KMS-11 (cell line): ENCODE measurements at regions not wholly inside any gene's neighbourhood (a gene's known extent, or its start where the extent isn't known, plus 50 kb on each side); places are given as distances from the start of the nearest gene placed in this dataset.

Experiments
- H2AFZ ChIP-seq: fragments of 200-600 bp; sonication (generic); 2 replicates; pipeline ENCODE4 v1.6.1; 2016; ENCODE audit warnings: antibody characterized with exemption, mixed run types, low read depth
- H3K27ac ChIP-seq: fragments of 200-600 bp; sonication (generic); 2 replicates; pipeline ENCODE4 v1.6.1; 2016; ENCODE audit warnings: mild to moderate bottlenecking, mixed run types
- H3K27me3 ChIP-seq: fragments of 200-600 bp; sonication (generic); 2 replicates; pipeline ENCODE4 v1.6.1; 2017; ENCODE audit warnings: mild to moderate bottlenecking, low read depth, mixed run types, moderate library complexity; ENCODE audit not compliant: insufficient read depth
- H3K36me3 ChIP-seq: fragments of 200-600 bp; sonication (generic); 2 replicates; pipeline ENCODE4 v1.6.1; 2017; ENCODE audit warnings: mild to moderate bottlenecking, mixed run types; ENCODE audit not compliant: insufficient read depth
- H3K4me1 ChIP-seq: fragments of 200-600 bp; sonication (generic); 2 replicates; pipeline ENCODE4 v1.6.1; 2016; ENCODE audit warnings: mild to moderate bottlenecking, low read depth, mixed run types; ENCODE audit not compliant: poor library complexity, severe bottlenecking
- H3K4me2 ChIP-seq: fragments of 200-600 bp; sonication (generic); 2 replicates; pipeline ENCODE4 v1.7.0; 2016; ENCODE audit warnings: mild to moderate bottlenecking, mixed run types
- H3K4me3 ChIP-seq: fragments of 200-600 bp; sonication (generic); IDR thresholded peaks from 2 replicates; pipeline ENCODE4 v1.6.1; 2017; ENCODE audit warnings: low read depth, low read length, mixed read lengths; ENCODE audit not compliant: insufficient read depth
- H3K79me2 ChIP-seq: fragments of 200-600 bp; sonication (generic); 2 replicates; pipeline ENCODE4 v1.6.1; 2016; ENCODE audit warnings: low read depth, mixed run types; ENCODE audit not compliant: insufficient read depth
- H3K9ac ChIP-seq: fragments of 200-600 bp; sonication (generic); 2 replicates; pipeline ENCODE4 v1.6.1; 2016; ENCODE audit warnings: mild to moderate bottlenecking, mixed run types
- H4K20me1 ChIP-seq: fragments of 200-600 bp; sonication (generic); 2 replicates; pipeline ENCODE4 v1.6.1; 2016; ENCODE audit warnings: mild to moderate bottlenecking, mixed run types; ENCODE audit not compliant: insufficient read depth
- CTCF ChIP-seq: fragments of 200-600 bp; sonication (generic); conservative IDR thresholded peaks from 2 replicates; pipeline ENCODE4 v1.6.1; 2017; ENCODE audit warnings: low read depth, mild to moderate bottlenecking, antibody characterized with exemption, low read length, moderate library complexity, mixed read lengths

- H3K79me2 ChIP-seq: no peaks in the 10 kb centered on the region
- H3K4me3 ChIP-seq: no peak overlapping the region
- no peak overlapping the region for H3K4me2 ChIP-seq
- no peak for TF ChIP-seq CTCF
- no peak overlapping the region for H3K9ac ChIP-seq
- no peak overlapping the region for H3K27ac ChIP-seq
- no peaks in the 10 kb centered on the region for H3K4me1 ChIP-seq
- no peaks in the 10 kb centered on the region for H4K20me1 ChIP-seq
- H3K36me3 ChIP-seq: no peaks in the 10 kb centered on the region
- no peaks in the 10 kb centered on the region for H3K27me3 ChIP-seq
- no peak overlapping the region for H2AFZ ChIP-seq
Measured at GRCh38 chr2:59176737-59177136, 935.6 kb upstream of the FANCL start.

GRCh38 chr2:59174536-59175243, 933.6 kb upstream of the FANCL start:
- Histone ChIP-seq H3K4me3 (no peak overlapping the region), H3K4me2 (no peak overlapping the region), H3K27me3 (no peaks in the 10 kb centered on the region), H4K20me1 (no peaks in the 10 kb centered on the region), H3K4me1 (no peaks in the 10 kb centered on the region), H3K27ac (no peak overlapping the region), H3K9ac (no peak overlapping the region), H3K79me2 (no peaks in the 10 kb centered on the region), H2AFZ (no peak overlapping the region), H3K36me3 (no peaks in the 10 kb centered on the region)
- TF ChIP-seq CTCF: no peak

- Histone ChIP-seq H2AFZ (no peak overlapping the region), H3K36me3 (no peaks in the 10 kb centered on the region), H3K4me1 (no peaks in the 10 kb centered on the region), H3K27me3 (no peaks in the 10 kb centered on the region), H3K4me3 (no peak overlapping the region), H3K79me2 (no peaks in the 10 kb centered on the region), H3K4me2 (no peak overlapping the region), H4K20me1 (no peaks in the 10 kb centered on the region), H3K9ac (no peak overlapping the region), H3K27ac (no peak overlapping the region)
- TF ChIP-seq CTCF: no peak
Measured at GRCh38 chr2:59173325-59173724, 932.2 kb upstream of the FANCL start.

GRCh38 chr2:59171019-59171418, 929.9 kb upstream of the FANCL start:
- H3K27me3 ChIP-seq: no peaks in the 10 kb centered on the region
- H3K4me3 ChIP-seq: no peak overlapping the region
- no peaks in the 10 kb centered on the region for H3K36me3 ChIP-seq
- H3K4me1 ChIP-seq: no peaks in the 10 kb centered on the region
- no peak overlapping the region for H2AFZ ChIP-seq
- no peaks in the 10 kb centered on the region for H3K79me2 ChIP-seq
- no peak overlapping the region for H3K4me2 ChIP-seq
- no peak overlapping the region for H3K9ac ChIP-seq
- no peak overlapping the region for H3K27ac ChIP-seq
- TF ChIP-seq CTCF: no peak
- no peaks in the 10 kb centered on the region for H4K20me1 ChIP-seq
